ENCODE measurements at regions not wholly inside any gene's neighbourhood (a gene's known extent, or its start where the extent isn't known, plus 50 kb on each side); places are given as distances from the start of the nearest gene placed in this dataset.

DNA sequence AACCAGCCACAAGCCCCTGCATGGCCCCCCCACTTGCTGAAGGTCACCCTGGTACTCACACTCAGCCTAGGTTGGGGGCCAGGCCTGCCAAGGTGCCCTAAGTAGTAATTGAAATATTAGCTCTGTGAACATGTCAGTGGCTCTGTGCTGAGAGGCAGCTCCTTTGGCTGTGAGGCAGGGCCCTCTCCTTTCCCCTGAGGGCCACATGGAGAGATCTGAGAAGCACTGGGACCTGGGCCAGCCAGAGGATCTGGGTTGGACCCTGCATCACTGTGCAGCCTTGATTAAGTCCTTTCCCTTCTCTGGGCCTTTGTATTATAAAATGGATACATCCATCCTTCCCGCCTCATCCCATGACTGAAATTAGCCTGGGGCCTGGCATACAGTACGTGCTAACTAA is 58.0 kb upstream of the FAM222A start:
- no peak for DNase-seq (ENCODE audit: low read depth)
- TF ChIP-seq, protein P1, sequence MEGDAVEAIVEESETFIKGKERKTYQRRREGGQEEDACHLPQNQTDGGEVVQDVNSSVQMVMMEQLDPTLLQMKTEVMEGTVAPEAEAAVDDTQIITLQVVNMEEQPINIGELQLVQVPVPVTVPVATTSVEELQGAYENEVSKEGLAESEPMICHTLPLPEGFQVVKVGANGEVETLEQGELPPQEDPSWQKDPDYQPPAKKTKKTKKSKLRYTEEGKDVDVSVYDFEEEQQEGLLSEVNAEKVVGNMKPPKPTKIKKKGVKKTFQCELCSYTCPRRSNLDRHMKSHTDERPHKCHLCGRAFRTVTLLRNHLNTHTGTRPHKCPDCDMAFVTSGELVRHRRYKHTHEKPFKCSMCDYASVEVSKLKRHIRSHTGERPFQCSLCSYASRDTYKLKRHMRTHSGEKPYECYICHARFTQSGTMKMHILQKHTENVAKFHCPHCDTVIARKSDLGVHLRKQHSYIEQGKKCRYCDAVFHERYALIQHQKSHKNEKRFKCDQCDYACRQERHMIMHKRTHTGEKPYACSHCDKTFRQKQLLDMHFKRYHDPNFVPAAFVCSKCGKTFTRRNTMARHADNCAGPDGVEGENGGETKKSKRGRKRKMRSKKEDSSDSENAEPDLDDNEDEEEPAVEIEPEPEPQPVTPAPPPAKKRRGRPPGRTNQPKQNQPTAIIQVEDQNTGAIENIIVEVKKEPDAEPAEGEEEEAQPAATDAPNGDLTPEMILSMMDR (IDR thresholded peaks at IDR 0.05; ENCODE audit: insufficient read depth, low read depth, low read length), result no peak
- H3K4me3 ChIP-seq (ENCODE audit: low read depth, low read length), result no peak overlapping the region

DNA sequence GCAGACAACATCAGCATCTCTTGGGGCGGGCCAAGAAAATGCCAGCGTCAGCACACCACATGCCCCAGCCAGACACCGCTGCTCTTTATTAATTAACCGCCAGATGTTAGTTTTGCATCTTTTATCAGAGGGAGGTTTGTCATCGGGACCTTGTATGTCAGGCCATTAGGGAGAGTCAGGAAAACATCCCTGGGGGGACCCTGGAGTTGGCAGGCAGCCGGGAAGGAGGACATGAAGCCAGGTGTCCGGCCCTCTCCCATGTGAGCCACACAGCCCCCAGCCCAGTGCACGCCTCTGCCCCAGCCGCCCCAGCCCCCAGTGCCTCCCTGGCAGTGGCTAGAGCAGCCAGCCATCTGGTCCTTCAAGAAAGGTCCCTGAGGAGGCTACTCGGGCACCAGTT is 56.9 kb upstream of the FAM222A start:
- no peak overlapping the region for H3K4me3 ChIP-seq (ENCODE audit: low read depth, low read length)
- no peak for DNase-seq (ENCODE audit: low read depth)
- TF ChIP-seq, protein P1 (IDR thresholded peaks at IDR 0.05; ENCODE audit: insufficient read depth, low read depth, low read length), result no peak

DNA sequence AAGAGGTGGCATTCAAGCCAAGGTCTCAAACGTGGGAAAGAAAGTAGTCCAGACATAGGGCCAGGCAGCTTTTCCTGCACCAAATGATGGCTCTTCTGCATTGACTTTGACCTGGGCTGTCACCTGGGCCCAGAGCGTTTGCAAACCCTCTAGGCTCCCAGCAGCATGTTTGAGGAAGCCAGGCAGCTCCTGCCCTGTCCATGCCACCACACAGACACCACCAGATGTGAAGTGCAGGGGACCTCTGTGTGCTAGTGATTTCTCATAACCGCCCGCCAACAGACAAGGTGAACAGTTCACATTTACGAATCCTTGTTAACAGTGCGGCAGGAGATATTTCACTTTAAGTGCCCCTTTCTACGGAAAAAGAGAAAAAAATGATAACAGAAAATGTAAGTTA is 49.8 kb upstream of the FAM222A start:
- no peak for DNase-seq (ENCODE audit: low read depth)
- TF ChIP-seq, protein P1 (IDR thresholded peaks at IDR 0.05; ENCODE audit: insufficient read depth, low read depth, low read length), result no peak

More for the DNA sequence above, 49.8 kb upstream of the FAM222A start:
- no peak overlapping the region for H3K4me3 ChIP-seq (ENCODE audit: low read depth, low read length)

Data from fibroblast of villous mesenchyme (primary cell).